Spleen (tissue), 11 donors: ENCODE measurements at regions not wholly inside any gene's neighbourhood (a gene's known extent, or its start where the extent isn't known, plus 50 kb on each side); places are given as distances from the start of the nearest gene placed in this dataset.
A peak's percentile ranks its signal among the peaks of the same experiment; 100 is the strongest.

Experiments used
- DNase-seq: peaks from one replicate; pipeline ENCODE4 v3.0.0-alpha.2; 2020
- H3K27ac ChIP-seq, 8 donors: fragments of 200-600 bp; sonication (generic) in 7 of 8; 1 replicate in 4 of 8; 2 replicates in 4 of 8; pipeline versions ENCODE4 v1.5.0 to v1.8.0; 2016 to 2021; ENCODE audit warnings: inconsistent platforms in 4 of 8, mild to moderate bottlenecking in 4 of 8, moderate library complexity in 1 of 8
- H3K27me3 ChIP-seq, 7 donors: fragments of 200-600 bp; sonication (generic) in 6 of 7; replicated peaks in 1 of 7; 1 replicate in 4 of 7; 2 replicates in 3 of 7; pipeline versions ENCODE4 v1.5.0 to v1.8.0; 2016 to 2021; ENCODE audit warnings: inconsistent platforms in 3 of 7, mild to moderate bottlenecking in 1 of 7
- H3K36me3 ChIP-seq, 6 donors: fragments of 200-600 bp; sonication (generic) in 5 of 6; 1 replicate in 4 of 6; 2 replicates in 2 of 6; pipeline versions ENCODE4 v1.5.0 to v1.8.0; 2016 to 2021; ENCODE audit warnings: inconsistent platforms in 2 of 6
- H3K4me1 ChIP-seq, 6 donors: fragments of 200-600 bp; sonication (generic) in 5 of 6; 1 replicate in 3 of 6; 2 replicates in 3 of 6; pipeline versions ENCODE4 v1.5.0 to v1.8.0; 2016 to 2021; ENCODE audit warnings: inconsistent platforms in 3 of 6
- H3K4me3 ChIP-seq, 8 donors: fragments of 200-600 bp; sonication (generic) in 7 of 8; 1 replicate in 4 of 8; 2 replicates in 4 of 8; pipeline versions ENCODE4 v1.5.0 to v1.8.0; 2016 to 2021; ENCODE audit warnings: inconsistent platforms in 4 of 8, mild to moderate bottlenecking in 4 of 8, moderate library complexity in 2 of 8
- H3K9me3 ChIP-seq, 8 donors: fragments of 200-600 bp; sonication (generic) in 7 of 8; 1 replicate in 4 of 8; 2 replicates in 4 of 8; pipeline versions ENCODE4 v1.5.0 to v1.8.0; 2016 to 2021; ENCODE audit warnings: inconsistent platforms in 4 of 8
- POLR2A ChIP-seq, 3 donors: fragments of 450-650 bp; IDR thresholded peaks; one replicate each; pipeline ENCODE4 v1.5.1; 2017; ENCODE audit warnings: antibody characterized with exemption in 3 of 3, mild to moderate bottlenecking in 1 of 3
- POLR2AphosphoS5 ChIP-seq, 3 donors: sonication (generic); formaldehyde crosslinking; IDR thresholded peaks; one replicate each; pipeline ENCODE4 v1.5.1; 2017; ENCODE audit warnings: antibody characterized with exemption in 3 of 3
- WGBS, 5 donors: extraction: QIAGEN DNeasy Blood & Tissue Kit in 3 of 5; methylation state at CpG; one replicate each; pipeline versions ENCODE4 v1.1.5 to v1.1.7; 2013 to 2018; 5-methylcytosine and 5-hydroxymethylcytosine counted together
- intact Hi-C: fragments of 100-400 bp; cut with DNase I; formaldehyde crosslinking; loops from one replicate; pipeline ENCODE4 v1.15.0; 2023; ENCODE audit warnings: low total_unique reads
- TF ChIP-seq, protein P1 (sequence below), 11 experiments: fragments of 200-600 bp in 7 of 11; fragments of 450-650 bp in 4 of 11; sonication (generic) in 4 of 11; IDR thresholded peaks in 8 of 11; conservative IDR thresholded peaks in 3 of 11; 1 replicate in 7 of 11; 2 replicates in 4 of 11; pipeline versions ENCODE4 v1.4.0 to v1.8.0; 2016 to 2021; ENCODE audit warnings: antibody characterized with exemption in 11 of 11, inconsistent platforms in 4 of 11, mild to moderate bottlenecking in 1 of 11
- donor health status: healthy with polysubstance abuse.
- donor health status: DM: no; HTN: no; CAD: no; lungs with moderate emphysema.
- donor health status: DM: no; HTN: no; CAD: no.
- donor health status: Bipolar disorder and iron deficiency.
- donor health status: healthy.
- donor health status: DM: no; HTN: no; CAD: no.
- donor health status: DM: yes; HTN: yes; CAD: no.

DNA sequence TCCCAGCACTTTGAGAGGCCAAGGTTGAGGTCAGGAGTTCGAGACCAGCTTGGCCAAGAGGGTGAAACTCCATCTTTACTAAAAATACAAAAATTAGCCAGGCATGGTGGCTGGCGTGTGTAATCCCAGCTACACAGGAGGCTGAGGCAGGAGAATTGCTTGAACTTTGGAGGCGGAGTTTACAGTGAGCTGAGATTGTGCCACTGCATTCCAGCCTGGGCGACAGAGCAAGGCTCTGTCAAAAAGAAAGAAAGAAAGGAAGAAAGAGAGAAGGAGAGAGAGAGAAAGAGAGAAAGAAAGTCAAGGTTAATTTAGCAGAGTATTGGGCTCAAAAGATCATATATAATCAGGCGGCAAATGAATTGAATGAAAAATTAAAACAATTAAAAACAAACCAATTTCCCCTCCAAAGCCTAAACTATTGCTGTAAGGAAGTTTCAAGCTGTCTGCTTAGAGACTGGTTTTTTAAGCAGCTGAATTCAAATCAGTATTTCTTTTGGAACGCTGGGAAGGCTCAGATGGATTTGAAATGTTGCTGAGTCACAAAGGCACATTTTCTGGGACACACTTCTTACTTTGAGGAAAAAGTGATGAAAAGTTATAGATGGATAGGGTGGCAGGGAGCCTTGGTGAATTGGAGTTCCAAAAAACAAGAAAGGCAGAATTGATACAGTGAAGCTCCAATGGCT is 81.3 kb upstream of the BHLHE40 start:
- WGBS, 5 donors: 76 to 92% (median 87%) methylated on average over 6 of the region's 6 CpGs
- peaks cover 0 to 15% (median 0%) of the 10 kb centered on the region in 6 donors for H3K4me1 ChIP-seq
- intact Hi-C loops: no loop called here
- peak overlapping the region in 2 of 8 donors; percentile 4 to 26 for H3K27ac ChIP-seq
- no peaks in the 10 kb centered on the region for H3K36me3 ChIP-seq
- H3K4me3 ChIP-seq: no peak overlapping the region
- TF ChIP-seq POLR2AphosphoS5 (IDR thresholded peaks at IDR 0.05): no peak
- TF ChIP-seq, protein P1, sequence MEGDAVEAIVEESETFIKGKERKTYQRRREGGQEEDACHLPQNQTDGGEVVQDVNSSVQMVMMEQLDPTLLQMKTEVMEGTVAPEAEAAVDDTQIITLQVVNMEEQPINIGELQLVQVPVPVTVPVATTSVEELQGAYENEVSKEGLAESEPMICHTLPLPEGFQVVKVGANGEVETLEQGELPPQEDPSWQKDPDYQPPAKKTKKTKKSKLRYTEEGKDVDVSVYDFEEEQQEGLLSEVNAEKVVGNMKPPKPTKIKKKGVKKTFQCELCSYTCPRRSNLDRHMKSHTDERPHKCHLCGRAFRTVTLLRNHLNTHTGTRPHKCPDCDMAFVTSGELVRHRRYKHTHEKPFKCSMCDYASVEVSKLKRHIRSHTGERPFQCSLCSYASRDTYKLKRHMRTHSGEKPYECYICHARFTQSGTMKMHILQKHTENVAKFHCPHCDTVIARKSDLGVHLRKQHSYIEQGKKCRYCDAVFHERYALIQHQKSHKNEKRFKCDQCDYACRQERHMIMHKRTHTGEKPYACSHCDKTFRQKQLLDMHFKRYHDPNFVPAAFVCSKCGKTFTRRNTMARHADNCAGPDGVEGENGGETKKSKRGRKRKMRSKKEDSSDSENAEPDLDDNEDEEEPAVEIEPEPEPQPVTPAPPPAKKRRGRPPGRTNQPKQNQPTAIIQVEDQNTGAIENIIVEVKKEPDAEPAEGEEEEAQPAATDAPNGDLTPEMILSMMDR (IDR thresholded peaks at IDR 0.05 in 8 of 11, conservative IDR thresholded peaks at IDR 0.05 in 3 of 11): no peak
- TF ChIP-seq POLR2A (IDR thresholded peaks at IDR 0.05): no peak
- DNase-seq: no peak
- no peaks in the 10 kb centered on the region for H3K27me3 ChIP-seq
- no peaks in the 10 kb centered on the region for H3K9me3 ChIP-seq

DNA sequence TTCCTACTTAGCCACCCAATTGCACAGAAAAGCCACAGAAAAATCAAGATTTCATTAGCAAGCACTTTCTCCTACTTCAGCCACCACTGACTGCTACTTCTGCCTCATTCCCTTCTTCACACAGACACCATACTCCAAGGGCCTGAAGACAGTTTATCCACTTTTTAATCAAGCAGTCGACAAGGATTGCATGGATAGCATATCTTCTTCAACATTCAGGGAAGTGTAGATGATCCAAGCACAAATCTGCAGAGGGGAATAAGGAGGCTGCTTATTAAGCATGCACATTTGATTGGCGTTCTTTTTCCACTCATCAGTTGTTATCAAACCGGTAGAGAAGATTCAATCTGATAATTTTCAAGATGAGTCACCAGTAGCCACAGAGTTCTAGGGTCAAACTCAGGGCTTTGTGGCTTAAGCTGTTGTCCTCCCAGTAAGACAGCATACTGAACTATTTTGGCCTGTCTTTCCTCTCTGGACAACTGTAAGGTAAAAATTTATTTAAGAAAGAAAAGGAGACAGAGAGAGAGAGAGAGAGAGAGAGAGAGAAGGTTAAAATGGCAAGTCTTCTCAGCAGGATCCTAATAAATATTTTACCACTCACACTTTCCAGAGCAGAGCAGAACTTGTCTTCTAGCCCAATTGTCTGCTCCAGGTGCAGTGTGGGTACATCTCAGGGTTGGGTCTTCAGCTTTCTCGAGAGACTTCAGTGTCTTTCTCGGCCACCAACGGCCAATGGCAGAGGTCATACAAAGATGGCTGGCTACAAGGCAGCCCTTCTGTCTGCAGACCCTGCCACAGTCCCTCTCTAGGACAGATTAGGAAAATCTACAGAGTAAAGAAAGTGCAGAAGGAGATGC is 80.6 kb upstream of the BHLHE40 start:
- intact Hi-C loops: no loop called here
- Histone ChIP-seq H3K27ac (peak overlapping the region in 2 of 8 donors; percentile 4 to 26), H3K4me3 (no peak overlapping the region), H3K36me3 (no peaks in the 10 kb centered on the region), H3K27me3 (no peaks in the 10 kb centered on the region), H3K4me1 (peaks cover 0 to 15% (median 0%) of the 10 kb centered on the region in 6 donors), H3K9me3 (no peaks in the 10 kb centered on the region)
- TF ChIP-seq POLR2A (IDR thresholded peaks at IDR 0.05): no peak
- TF ChIP-seq, protein P1 (IDR thresholded peaks at IDR 0.05 in 8 of 11, conservative IDR thresholded peaks at IDR 0.05 in 3 of 11): no peak
- TF ChIP-seq POLR2AphosphoS5 (IDR thresholded peaks at IDR 0.05): no peak
- no peak for DNase-seq
- WGBS, 5 donors: 59 to 76% (median 70%) methylated on average over 6 of the region's 6 CpGs

DNA sequence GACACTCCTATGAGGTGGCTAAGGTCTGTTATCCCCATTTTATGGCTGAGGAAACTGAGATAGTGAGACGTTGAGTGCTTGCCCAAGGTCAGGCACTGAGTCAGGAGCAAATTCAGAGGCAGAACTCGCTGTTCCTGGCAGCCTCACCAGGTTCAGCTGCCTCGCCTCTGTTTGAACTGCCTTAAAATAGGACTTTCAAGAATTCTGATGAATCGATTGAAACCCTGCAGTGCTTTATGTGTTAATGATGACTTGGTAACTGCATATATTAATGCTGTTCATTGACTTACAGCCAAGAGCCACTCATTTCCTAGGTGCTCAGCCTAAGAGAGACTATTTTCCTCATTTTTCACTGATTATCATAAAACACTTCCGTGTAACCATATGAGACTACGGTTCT is 79.5 kb upstream of the BHLHE40 start:
- Histone ChIP-seq H3K4me3 (no peak overlapping the region), H3K4me1 (peaks cover 0 to 15% (median 0%) of the 10 kb centered on the region in 6 donors), H3K27ac (no peak overlapping the region), H3K27me3 (no peaks in the 10 kb centered on the region), H3K9me3 (no peaks in the 10 kb centered on the region), H3K36me3 (no peaks in the 10 kb centered on the region)
- no peak for TF ChIP-seq POLR2A (IDR thresholded peaks at IDR 0.05)
- no peak for TF ChIP-seq POLR2AphosphoS5 (IDR thresholded peaks at IDR 0.05)
- TF ChIP-seq, protein P1 (IDR thresholded peaks at IDR 0.05 in 8 of 11, conservative IDR thresholded peaks at IDR 0.05 in 3 of 11): no peak
- WGBS, 5 donors: 80 to 94% (median 89%) methylated on average over 6 of the region's 6 CpGs
- intact Hi-C loops: no loop called here
- no peak for DNase-seq

DNA sequence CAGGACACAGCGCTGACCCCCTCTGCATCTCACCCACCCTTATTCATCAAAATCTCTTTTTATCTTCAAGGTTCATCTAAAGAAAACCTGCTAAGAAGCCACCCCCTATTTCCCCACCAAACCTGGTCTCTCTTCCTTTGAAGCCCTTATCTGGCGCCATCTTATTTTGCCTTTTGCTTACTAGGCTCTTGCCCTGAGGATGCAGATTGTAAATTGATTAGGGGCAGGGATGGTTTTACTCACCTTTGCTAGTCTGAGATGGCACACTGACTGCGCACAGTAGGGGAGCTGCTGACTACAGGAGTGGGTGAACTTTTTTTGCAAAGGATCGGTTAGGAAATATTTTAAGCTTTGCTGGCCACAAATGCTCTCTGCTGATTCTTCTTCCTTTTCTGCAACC is 78.9 kb upstream of the BHLHE40 start:
- H3K36me3 ChIP-seq: no peaks in the 10 kb centered on the region
- H3K9me3 ChIP-seq: no peaks in the 10 kb centered on the region
- peaks cover 0 to 15% (median 0%) of the 10 kb centered on the region in 6 donors for H3K4me1 ChIP-seq
- no peak overlapping the region for H3K27ac ChIP-seq
- H3K4me3 ChIP-seq: no peak overlapping the region
- DNase-seq: no peak
- TF ChIP-seq POLR2A (IDR thresholded peaks at IDR 0.05): no peak
- no peak for TF ChIP-seq POLR2AphosphoS5 (IDR thresholded peaks at IDR 0.05)
- TF ChIP-seq, protein P1 (IDR thresholded peaks at IDR 0.05 in 8 of 11, conservative IDR thresholded peaks at IDR 0.05 in 3 of 11): no peak
- 92 to 97% (median 96%) methylated on average over 4 of the region's 4 CpGs for WGBS, 5 donors
- no peaks in the 10 kb centered on the region for H3K27me3 ChIP-seq
- intact Hi-C loops: no loop called here
